ENCODE measurements at regions not wholly inside any gene's neighbourhood (a gene's known extent, or its start where the extent isn't known, plus 50 kb on each side); places are given as distances from the start of the nearest gene placed in this dataset.

DNA sequence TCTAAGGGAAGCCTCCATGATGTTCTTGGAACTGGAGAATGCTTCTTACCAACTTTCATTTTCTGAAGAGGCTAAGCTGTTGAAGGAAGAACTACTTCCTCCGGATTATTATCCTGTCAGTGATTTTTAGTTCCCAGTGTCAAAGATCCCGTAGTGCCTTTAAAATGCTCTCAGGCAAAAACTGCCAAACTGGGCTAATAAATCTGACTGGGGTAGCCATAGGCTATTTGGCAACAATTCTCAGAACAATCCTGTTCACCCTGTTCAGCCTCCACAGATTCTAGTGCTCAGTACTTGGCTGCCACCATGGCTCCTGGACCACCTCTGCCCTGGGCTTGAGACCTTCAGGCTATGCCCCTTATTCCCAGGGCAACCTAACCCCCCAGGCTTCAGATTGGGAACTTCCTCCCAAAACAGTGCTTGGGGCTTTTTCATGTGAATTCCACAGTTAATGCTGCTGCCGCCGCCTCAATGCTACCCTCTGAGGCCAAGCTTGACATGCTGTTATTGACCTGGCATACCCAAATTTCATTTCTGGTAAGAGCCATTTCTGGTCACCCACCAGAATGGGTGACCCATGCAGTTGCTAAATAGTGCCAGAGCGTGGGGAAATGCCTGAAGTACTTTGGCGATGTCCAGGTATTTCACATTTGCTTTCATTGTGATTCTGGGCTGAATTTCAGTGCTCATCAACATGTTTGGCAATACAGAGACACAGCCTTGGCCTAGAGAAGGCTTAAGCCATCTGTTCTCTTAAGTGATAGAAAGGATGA lies 110.0 kb upstream of the ARHGAP5 start:
- no peak for DNase-seq

- no peak for DNase-seq
These were observed 109.5 kb upstream of the ARHGAP5 start for GRCh38 chr14:31967669-31967975.

DNA sequence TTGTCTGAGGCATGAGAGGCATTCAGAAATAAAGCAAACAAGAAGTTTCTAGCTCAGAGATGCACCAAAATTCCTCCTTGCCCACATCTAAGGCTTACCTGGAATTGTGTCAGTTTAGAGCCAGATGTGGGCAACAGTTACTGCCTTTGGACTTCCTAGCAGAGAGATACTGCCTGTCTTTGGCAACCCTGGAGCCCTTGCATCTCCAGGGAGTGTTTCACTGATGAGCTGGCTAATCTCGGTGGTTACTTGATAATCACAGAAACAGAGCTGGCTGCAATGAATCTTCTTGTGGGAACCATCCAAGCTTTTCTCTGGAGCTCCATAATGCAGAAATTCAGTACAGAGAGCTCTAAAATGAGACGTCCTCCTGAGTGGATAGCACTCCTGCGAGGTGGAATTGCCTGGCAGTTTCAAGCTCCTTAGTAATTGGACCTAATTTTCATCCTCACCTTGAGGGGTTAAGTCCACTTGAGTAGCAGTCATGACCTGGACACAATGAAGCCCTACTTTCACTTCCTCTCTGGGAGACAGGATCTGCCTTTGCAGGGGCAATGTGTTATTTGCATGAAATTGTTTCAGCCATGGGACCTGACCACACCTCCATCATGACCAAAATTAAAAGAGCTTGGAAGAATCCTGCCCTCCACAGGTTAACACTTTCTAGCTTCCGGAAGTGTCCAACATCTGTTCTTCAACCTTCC lies 108.8 kb upstream of the ARHGAP5 start:
- peak; percentile 73 for DNase-seq

DNA sequence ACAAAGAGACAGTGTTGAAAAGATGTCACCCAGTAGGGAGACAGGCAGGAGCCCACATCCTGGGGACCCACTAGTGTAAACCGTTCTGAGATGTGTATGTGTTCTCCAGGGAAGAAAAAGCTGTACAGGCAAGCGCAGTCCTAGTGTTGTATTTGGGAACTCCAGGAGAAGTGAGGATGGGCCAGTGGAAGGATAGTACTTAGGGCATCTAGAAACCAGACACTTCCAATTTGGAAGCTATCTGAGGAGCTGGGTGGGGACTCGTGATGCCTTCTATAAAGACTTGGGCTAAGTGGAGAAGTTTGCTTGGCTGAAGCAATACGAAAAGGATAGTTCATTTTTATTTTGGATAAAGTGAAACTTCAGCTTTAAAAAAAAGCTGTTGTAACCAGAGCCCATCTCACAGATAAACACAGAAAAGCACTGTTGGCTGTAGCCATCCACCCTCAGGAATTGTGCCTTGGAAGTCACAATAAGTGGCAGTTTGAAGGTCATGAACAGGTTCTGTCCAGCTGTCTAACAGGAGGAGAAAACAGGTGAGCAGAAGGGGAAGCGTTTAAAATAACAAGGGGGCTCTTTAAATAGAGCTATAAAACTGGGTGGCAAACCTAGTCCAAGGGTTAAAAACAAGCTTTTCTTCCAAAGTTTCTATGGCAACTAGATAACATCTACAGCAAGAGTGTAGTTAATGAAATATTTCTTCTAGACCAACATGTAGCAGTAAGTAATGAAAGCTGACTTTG lies 108.0 kb upstream of the ARHGAP5 start:
- DNase-seq, result peak; percentile 23

DNA sequence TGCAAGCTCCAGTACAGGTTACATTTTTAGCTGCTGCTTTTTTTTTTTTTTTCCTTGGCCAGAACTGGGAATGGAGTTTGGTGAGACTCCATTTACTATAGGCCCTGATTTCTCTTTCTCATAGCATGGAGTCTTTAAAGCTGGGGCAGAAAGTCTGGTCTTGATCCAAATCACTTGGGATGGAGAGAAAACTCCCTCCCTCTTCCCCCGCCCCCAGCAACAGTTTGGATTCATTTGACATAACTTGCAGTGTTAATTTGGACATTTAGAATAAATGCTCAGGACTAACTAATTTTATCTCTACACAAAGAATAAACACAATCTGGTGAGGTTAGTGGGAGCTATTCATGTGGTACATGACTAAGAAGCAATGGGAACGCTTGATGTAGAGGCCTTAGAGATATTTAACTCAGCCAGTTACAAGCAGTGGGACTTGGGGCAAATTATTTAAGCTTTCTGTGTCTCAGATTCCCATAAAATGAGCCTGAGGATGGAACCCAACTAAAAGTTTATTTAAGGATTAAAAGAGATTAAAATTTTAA lies 107.3 kb upstream of the ARHGAP5 start:
- no peak for DNase-seq

DNA sequence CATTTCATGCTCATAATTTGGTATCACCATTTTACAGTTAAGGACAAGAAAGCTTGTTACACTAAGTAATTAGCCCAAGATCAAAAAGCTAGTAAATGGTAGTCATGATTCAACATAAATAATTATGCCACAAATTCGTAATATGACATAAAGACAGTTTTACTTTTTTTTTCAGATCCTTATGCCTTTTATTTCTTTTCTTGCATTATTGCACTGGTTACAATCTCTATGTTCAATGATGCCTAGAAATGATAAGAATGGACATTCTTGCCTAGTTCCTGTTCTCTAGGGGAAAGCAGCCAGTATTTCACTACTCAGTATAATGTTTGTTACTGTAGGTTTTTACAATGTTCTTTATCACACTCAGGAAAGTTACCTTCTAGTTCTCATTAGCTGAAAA lies 106.4 kb upstream of the ARHGAP5 start:
- DNase-seq, result no peak

DNA sequence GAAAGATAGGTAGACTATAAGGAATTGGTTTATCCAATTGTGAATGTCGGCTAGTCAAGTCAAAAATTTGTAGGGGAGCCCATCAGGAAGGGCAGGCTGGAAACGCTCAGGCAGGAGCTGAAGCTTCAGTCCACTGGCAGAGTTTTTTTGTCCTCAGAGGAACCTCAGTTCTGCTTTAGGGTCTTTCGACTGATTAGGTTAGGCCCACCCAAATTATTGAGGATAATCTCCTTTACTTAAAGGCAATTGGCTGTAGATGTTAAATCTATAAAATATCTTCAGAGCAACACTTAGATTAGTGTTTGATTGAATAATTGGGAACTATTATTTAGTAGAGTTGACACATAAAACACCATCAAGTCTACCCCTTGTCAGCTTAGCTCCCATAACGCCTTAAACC lies 105.5 kb upstream of the ARHGAP5 start:
- no peak for DNase-seq

DNA sequence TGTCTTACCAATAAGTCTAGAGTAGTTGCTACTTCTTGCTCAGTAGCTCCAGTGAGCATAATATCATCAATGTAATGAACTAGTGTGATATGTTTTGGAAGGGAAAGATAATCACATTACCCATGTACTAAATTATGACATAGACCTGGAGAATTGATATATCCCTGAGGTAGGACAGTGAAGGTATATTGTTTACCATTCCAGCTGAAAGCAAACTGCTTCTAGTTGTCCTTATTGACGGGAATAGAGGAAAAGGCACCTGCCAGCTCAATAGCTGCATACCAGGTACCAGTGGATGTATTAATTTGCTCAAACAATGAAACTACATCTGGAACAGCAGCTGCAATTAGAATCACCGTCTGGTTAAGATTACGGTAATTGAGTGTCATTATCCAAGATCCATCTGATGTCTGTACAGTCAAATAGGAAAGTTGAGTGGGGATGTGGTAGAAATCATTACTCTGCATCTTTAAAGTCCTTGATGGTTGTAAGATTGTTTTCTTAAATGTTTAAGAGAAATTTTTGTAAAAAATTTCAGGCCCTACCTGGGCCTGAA lies 100.0 kb upstream of the ARHGAP5 start:
- DNase-seq, result no peak

- no peak for DNase-seq
These were observed 98.7 kb upstream of the ARHGAP5 start for GRCh38 chr14:31978423-31978822.

DNA sequence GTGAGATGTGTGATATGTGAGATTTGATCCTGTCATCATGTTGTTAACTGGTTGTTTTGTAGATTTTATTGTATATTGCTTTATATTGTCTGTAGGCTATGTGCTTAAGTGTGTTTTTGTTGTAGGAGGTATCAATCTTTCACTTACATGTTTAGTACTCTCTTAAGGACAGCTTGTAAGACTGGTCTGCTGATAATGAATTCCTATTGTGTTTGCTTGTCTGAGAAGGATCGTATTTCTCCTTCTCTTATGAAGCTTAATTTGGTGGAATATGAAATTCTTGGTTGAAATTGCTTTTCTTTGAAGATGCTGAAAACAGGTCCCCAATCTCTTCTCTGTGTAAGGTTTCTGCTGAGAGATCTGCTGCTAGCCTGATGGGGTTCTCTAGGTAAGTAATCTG lies 94.5 kb upstream of the ARHGAP5 start:
- DNase-seq, result no peak

- DNase-seq, result no peak
These were observed 90.7 kb upstream of the ARHGAP5 start for GRCh38 chr14:31986405-31986804.

- no peak for DNase-seq
These were observed 89.4 kb upstream of the ARHGAP5 start for GRCh38 chr14:31987721-31988120.

GRCh38 chr14:31988244-31988643 lies 88.9 kb upstream of the ARHGAP5 start:
- no peak for DNase-seq

- peak; percentile 66 for DNase-seq
These were observed 86.8 kb upstream of the ARHGAP5 start for GRCh38 chr14:31990183-31990857.

DNA sequence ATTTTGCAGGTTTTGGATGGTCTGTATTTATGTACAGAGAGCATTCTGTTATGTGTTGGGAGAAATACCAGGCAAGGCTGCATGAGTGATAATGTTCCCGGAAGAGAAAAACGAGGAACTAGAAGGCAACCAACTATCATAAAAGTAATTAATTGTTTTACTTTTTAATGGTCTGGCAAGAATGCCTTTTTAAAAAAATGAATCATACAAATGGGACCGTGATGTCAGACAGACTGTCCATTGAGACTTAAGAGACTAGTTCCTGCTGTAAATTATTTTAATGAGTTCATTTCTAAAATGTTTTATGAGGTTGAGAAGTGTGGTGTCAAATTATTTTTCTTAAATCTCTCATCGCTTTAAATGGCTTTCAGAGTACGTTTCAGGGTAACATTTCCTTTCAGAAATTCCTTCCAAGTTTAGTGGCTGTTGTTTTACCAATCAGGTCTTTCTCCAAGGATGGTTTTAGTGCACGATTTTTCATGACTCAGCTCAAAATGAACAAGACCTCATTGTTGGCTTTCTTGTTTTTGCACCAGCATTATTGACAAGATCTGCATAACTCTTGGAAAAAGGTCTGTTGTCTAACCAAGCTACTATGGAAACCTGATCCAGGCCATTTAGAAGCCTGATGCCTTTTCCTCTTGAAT lies 86.1 kb upstream of the ARHGAP5 start:
- DNase-seq, result peak; percentile 97

DNA sequence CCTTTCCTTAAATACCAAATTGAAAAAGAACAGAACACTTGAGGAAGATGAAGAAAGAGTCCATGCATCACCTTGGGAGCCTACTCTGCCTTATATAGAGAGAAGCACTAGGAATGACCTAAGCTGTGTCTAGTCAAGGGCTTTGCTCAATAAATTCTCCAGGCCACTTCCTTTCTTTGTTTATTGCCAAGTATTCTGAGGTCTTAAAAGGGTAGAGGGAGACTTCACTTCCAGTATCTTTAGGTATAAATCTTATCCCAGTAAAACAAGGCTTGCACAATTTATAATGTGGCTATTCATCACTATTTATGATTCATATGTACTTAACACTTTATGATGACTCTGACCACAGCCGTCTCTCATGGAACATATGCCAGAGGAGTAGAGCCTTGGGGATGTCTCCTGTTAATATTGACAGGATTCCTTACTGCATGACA lies 85.1 kb upstream of the ARHGAP5 start:
- DNase-seq, result peak; percentile 99

- no peak for DNase-seq
These were observed 83.6 kb upstream of the ARHGAP5 start for GRCh38 chr14:31993521-31993951.

DNA sequence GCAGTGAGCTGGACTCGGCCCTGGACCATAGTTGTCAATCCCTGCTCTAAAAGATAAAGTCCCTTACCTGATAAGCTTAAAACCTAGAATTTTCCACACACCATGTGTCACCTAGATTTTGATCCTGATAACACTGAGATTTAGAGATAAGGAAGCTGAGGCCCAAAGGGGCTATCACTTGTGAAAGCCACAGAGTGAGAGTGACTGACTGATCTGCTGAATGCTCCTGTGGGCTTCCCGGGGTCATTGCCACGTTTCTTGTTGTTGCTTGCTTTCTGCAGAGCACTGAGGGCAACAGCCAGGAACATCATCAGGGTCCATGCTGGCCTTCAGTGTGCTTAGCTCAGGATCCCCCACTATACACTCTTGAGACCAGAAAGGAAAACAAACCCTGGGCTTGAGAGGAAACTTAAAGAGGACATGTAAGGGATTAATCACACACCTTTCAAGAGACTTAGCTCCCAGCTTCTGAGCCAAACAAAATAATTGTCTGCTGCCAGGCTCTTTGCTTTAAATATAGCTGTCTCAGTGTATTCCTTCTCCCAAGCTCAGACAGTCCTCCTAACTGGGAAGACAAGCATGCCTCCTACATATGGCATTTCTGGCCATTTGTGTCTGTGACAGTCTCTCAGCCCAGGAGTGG lies 82.6 kb upstream of the ARHGAP5 start:
- peak; percentile 28 for DNase-seq

- no peak for DNase-seq
These were observed 73.5 kb upstream of the ARHGAP5 start for GRCh38 chr14:32003585-32003984.

DNA sequence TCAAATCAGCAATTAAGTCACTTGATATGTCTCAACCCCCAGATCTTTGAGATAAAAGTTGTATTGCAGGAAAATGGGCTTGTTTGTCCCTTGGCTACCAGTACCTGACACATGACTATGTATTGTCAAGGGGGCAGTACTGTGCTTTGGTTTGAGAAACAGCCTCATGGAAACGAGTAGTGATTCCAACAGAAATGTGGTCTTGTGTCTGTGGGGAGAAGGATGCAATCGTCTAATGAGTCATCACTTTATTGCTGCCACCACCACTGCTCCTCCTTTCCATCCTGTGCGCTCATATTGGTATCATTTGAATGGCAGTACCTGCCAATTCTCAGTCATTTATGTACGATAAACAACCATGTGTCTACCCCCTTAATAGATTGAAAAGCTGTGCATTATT lies 72.8 kb upstream of the ARHGAP5 start:
- DNase-seq, result peak; percentile 66

GRCh38 chr14:32005628-32006027 lies 71.5 kb upstream of the ARHGAP5 start:
- no peak for DNase-seq

Data from fibroblast of skin of right quadriceps (primary cell).